Activated CD4-positive, alpha-beta T cell treated with anti-CD3 and anti-CD28 coated beads, Interleukin-2, amount 10 ng/mL, durations not matched to agents 7 days and 5 days (primary cell): ENCODE measurements at regions not wholly inside any gene's neighbourhood (a gene's known extent, or its start where the extent isn't known, plus 50 kb on each side); places are given as distances from the start of the nearest gene placed in this dataset.
"Not testable (repeated sequence)": the region's sequence is repeated elsewhere in the genome, so short reads cannot be mapped to it uniquely, and the experiment has no call there.

Experiments
- CTCF ChIA-PET: fragments of 350-600 bp; sonication (Branson Sonifier 250); formaldehyde crosslinking; loops from one replicate; lab custom pipeline; 2021; ENCODE audit warnings: antibody characterized with exemption; lab: Charles Lee
- POLR2A ChIA-PET: fragments of 350-600 bp; sonication (Branson Sonifier 250); formaldehyde crosslinking; loops from one replicate; lab custom pipeline; 2021; ENCODE audit warnings: antibody characterized with exemption; lab: Charles Lee
- DNase-seq: peaks from one replicate; pipeline ENCODE4 v3.0.0-alpha.2; 2020
- H3K27ac Mint-ChIP-seq: one replicate; pipeline ENCODE4 v1.8.0; 2021; ENCODE audit warnings: mild to moderate bottlenecking, moderate library complexity, mixed read lengths
- H3K27me3 Mint-ChIP-seq: one replicate; pipeline ENCODE4 v1.8.0; 2021; ENCODE audit warnings: mixed read lengths
- H3K36me3 Mint-ChIP-seq: one replicate; pipeline ENCODE4 v1.8.0; 2021; ENCODE audit warnings: low read depth, mixed read lengths
- H3K4me1 Mint-ChIP-seq: one replicate; pipeline ENCODE4 v1.8.0; 2021; ENCODE audit warnings: mixed read lengths
- H3K4me3 Mint-ChIP-seq: one replicate; pipeline ENCODE4 v1.8.0; 2021; ENCODE audit warnings: mild to moderate bottlenecking, moderate library complexity, mixed read lengths
- H3K9me3 Mint-ChIP-seq: one replicate; pipeline ENCODE4 v1.8.0; 2021; ENCODE audit warnings: mixed read lengths

DNA sequence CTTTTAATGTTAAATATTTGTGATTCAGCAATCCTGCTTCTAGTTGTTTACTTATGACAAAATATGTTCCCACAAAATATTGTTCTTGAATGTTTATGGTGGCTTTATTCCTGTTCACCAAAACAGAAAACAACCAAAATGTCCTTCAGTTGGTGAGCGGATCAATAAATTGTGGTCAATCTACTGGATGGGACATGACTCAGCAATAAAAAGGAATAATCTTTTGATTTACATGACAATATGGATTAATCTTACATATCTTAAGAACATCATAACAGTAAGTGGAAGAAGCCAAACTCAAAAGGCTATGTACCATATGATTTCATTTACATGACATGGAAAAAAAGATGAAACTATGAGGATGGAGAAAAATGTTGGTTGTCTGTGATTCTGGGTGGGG is 691.3 kb upstream of the GHITM start:
- POLR2A ChIA-PET, result no interaction called here
- Mint-ChIP-seq H3K27me3 (no peaks in the 10 kb centered on the region), H3K4me1 (no peaks in the 10 kb centered on the region), H3K27ac (no peak overlapping the region), H3K36me3 (no peaks in the 10 kb centered on the region), H3K4me3 (no peak overlapping the region), H3K9me3 (peaks cover 2% of the 10 kb centered on the region)
- CTCF ChIA-PET, result no interaction called here
- DNase-seq, result no peak

DNA sequence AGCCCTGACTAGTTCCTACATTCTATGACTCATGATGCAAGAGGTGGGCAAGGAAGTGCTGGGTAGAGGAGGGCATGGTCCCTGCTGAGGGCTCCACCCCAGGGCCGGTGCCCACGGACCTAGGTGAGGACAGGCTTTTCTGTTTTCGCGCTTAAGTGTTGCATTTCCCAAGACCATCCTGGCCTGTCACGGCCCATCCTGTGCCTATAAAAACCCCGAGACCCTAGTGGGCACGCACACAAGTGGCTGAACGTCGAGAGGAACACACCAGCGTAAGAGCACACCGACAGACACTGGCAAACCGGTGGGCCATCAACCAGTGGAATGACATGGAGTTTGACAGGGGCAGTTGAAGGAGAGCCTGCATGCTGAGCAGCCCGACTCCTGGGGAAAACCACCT is 680.7 kb upstream of the GHITM start:
- H3K36me3 Mint-ChIP-seq, result no peaks in the 10 kb centered on the region
- POLR2A ChIA-PET, result no interaction called here
- H3K27ac Mint-ChIP-seq, result no peak overlapping the region
- H3K27me3 Mint-ChIP-seq, result no peaks in the 10 kb centered on the region
- DNase-seq, result no peak
- CTCF ChIA-PET, result no interaction called here
- H3K4me1 Mint-ChIP-seq, result no peaks in the 10 kb centered on the region
- no peak overlapping the region for H3K4me3 Mint-ChIP-seq
- peaks cover under 1% of the 10 kb centered on the region for H3K9me3 Mint-ChIP-seq

DNA sequence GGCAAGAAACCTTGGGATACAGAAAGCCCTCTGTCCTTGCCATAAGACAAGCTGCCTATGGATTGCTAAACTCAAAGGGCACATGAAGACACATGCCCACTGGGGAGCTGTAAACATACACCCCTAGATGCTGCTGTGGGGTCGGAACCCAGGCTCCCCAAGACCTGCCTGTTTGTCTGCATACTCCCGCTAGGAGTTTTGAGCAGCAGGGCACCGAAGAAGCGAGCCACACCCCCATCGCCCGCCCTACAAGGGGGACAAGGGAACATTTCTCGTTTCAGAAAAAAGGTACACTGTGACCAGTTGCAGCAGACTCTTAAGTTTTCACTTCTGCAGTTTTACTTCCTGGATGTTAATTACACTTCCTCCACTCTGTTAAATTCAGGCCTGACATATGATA is 680.2 kb upstream of the GHITM start:
- Mint-ChIP-seq H3K27me3 (no peaks in the 10 kb centered on the region), H3K4me1 (no peaks in the 10 kb centered on the region), H3K4me3 (no peak overlapping the region), H3K9me3 (peaks cover 3% of the 10 kb centered on the region), H3K27ac (no peak overlapping the region), H3K36me3 (no peaks in the 10 kb centered on the region)
- no peak for DNase-seq
- POLR2A ChIA-PET, result no interaction called here
- CTCF ChIA-PET, result no interaction called here

DNA sequence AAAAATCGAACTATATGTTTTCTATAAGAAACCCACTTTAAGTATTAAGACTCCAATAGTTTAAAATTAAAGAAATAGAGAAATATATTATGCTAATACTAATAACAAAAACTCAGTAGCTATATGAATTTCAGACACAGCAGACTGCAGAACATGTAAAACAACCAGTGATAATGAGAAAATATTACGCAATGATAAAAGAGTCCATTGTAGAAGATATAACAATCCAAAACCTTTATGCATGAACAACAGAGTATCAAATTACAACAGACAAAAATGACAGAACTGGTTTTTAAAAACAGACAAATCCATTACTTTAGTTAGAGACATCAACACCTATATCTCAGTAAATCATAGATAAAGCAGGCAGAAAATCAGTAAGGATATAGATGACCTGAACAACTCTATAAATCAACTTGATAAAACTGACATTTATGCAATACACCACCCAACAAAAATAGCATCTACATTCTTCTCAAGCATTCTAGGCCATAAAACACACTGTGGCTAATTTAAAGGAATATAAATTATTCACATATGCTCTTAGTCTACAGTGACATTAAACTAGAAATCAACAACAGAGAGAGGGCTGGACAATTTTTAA is 669.5 kb upstream of the GHITM start:
- H3K27ac Mint-ChIP-seq, result no peak overlapping the region
- H3K4me3 Mint-ChIP-seq, result no peak overlapping the region
- H3K36me3 Mint-ChIP-seq, result no peaks in the 10 kb centered on the region
- CTCF ChIA-PET, result no interaction called here
- DNase-seq, result no peak
- no peaks in the 10 kb centered on the region for H3K27me3 Mint-ChIP-seq
- POLR2A ChIA-PET, result no interaction called here
- no peaks in the 10 kb centered on the region for H3K4me1 Mint-ChIP-seq
- peaks cover 2% of the 10 kb centered on the region for H3K9me3 Mint-ChIP-seq

DNA sequence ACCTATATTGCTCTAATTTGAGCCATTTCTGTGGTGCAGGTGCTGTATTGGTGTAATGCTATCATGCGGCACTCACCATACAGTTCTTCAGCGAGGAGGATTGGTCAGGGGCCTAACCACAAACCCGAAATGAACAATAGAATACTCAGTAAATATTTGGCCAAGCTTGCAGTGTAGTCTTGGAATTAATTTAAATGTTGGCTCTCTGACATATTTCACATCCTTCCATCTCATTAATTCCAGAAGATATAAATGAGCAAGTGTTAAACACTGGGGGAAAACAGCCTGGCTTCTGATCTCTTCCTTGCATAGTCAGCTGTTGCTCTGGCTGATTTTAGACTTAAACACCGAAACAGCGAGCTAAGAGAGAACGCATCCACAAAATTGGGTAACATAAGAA is 663.1 kb upstream of the GHITM start:
- Mint-ChIP-seq H3K9me3 (no peaks in the 10 kb centered on the region), H3K4me3 (no peak overlapping the region), H3K36me3 (no peaks in the 10 kb centered on the region), H3K27ac (no peak overlapping the region), H3K4me1 (no peaks in the 10 kb centered on the region), H3K27me3 (no peaks in the 10 kb centered on the region)
- no peak for DNase-seq
- ChIA-PET CTCF (no interaction called here), POLR2A (no interaction called here)

DNA sequence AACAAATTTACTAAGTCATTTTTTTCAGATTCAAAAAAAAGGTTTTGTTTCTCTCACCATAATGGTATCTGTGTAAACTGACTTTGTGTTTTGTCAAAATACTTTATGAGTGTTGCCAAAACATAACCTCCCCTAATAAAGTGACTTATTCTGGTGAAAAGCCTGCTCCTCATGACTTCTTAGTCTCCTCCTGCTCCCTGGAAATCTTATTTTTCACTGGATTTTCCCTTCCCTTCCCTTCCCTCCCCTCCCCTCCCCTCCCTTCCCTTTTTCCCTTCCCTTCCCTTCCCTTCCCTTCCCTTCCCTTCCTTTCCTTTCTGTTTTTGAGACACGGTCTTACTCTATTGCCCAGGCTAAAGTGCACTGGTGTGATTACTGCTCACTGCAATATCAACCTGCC is 650.1 kb upstream of the GHITM start:
- no peaks in the 10 kb centered on the region for H3K9me3 Mint-ChIP-seq
- H3K36me3 Mint-ChIP-seq, result no peaks in the 10 kb centered on the region
- H3K27ac Mint-ChIP-seq, result no peak overlapping the region
- ChIA-PET CTCF (no interaction called here), POLR2A (no interaction called here)
- H3K4me3 Mint-ChIP-seq, result no peak overlapping the region
- H3K4me1 Mint-ChIP-seq, result no peaks in the 10 kb centered on the region
- no peaks in the 10 kb centered on the region for H3K27me3 Mint-ChIP-seq
- no peak for DNase-seq

DNA sequence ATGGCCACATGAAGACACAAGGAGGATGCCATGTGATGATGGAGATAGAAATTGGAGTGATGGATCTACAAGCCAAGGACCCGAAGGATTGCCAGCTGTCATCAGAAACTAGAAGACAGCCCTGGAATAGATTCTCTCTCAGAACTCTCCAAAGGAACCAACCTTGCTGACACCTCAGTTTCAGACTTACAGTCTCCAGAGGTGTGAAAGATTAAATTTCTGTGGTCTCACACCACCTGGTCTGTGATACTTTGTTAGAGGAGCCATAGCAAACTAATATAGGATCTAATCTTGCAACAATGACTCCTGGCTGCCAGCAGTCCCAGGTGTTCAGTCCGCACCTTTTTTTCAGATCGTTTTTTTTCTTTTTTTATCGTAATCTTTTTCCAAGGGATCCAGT is 647.3 kb upstream of the GHITM start:
- Mint-ChIP-seq H3K4me3 (no peak overlapping the region), H3K4me1 (no peaks in the 10 kb centered on the region), H3K27me3 (no peaks in the 10 kb centered on the region), H3K9me3 (no peaks in the 10 kb centered on the region), H3K36me3 (no peaks in the 10 kb centered on the region), H3K27ac (no peak overlapping the region)
- ChIA-PET CTCF (no interaction called here), POLR2A (no interaction called here)
- DNase-seq, result no peak

DNA sequence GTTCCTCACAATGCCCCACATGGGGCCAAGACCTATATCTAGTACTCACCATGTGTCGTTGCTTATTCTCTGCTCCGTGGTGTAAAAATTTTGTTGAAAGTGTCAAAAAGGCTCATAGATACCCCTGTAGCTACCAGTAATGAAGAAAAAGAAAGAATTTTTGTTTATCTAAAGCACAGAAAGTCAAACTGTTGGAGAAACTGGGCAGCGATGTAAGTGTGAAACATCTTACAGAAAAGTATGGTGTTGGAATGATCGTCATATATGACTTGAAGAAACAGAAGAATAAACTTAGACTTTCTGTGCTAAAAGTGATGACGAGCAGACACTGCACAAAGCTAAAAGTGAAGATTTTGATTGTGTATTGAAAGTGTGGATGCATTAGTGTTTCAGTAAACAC is 626.6 kb upstream of the GHITM start:
- H3K4me1 Mint-ChIP-seq, result no peaks in the 10 kb centered on the region
- H3K4me3 Mint-ChIP-seq, result no peak overlapping the region
- DNase-seq, result no peak
- no peaks in the 10 kb centered on the region for H3K36me3 Mint-ChIP-seq
- ChIA-PET CTCF (no interaction called here), POLR2A (no interaction called here)
- no peak overlapping the region for H3K27ac Mint-ChIP-seq
- H3K9me3 Mint-ChIP-seq, result no peaks in the 10 kb centered on the region
- no peaks in the 10 kb centered on the region for H3K27me3 Mint-ChIP-seq

DNA sequence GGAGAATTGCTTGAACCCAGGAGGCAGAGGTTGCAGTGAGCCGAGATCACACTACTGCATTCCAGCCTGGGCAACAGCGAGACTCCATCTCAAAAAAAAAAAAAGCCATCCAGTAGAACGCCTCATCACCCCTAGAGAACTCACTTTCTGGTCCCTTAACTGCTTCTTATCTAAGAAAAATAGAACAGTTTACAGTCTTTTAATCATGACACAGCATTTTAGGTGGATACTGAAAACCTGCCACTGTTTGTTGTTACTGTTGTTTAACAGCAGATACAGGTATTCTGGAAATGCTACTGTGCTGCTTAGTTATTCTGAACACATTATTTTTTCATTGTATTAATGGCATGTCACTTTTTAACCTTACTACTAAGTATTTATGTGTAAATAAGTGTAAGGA is 624.3 kb upstream of the GHITM start:
- no peaks in the 10 kb centered on the region for H3K36me3 Mint-ChIP-seq
- no peaks in the 10 kb centered on the region for H3K27me3 Mint-ChIP-seq
- no peak overlapping the region for H3K4me3 Mint-ChIP-seq
- ChIA-PET POLR2A (no interaction called here), CTCF (no interaction called here)
- H3K9me3 Mint-ChIP-seq, result no peaks in the 10 kb centered on the region
- no peaks in the 10 kb centered on the region for H3K4me1 Mint-ChIP-seq
- DNase-seq, result no peak
- no peak overlapping the region for H3K27ac Mint-ChIP-seq

DNA sequence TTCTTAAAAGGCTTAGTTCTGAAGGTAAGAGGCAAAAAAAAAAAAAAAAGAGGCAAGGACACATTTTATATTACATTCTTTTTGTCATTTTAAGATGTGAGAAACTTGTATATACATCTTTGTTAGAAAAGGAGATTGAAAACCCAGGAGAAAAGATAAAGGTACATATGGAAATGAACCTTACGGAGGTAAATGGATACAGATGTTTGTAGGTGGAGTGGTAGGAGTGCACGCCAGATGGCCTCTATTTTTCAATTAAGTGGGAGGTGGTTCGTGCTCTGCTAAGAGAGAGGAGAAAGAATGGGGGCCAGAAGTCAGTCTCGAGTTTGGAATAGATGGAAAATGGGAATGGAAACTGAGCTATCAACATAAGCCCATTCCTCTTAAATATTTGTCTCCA is 622.5 kb upstream of the GHITM start:
- H3K4me1 Mint-ChIP-seq, result no peaks in the 10 kb centered on the region
- no peaks in the 10 kb centered on the region for H3K36me3 Mint-ChIP-seq
- no peaks in the 10 kb centered on the region for H3K9me3 Mint-ChIP-seq
- no peaks in the 10 kb centered on the region for H3K27me3 Mint-ChIP-seq
- no peak overlapping the region for H3K4me3 Mint-ChIP-seq
- ChIA-PET CTCF (no interaction called here), POLR2A (no interaction called here)
- H3K27ac Mint-ChIP-seq, result no peak overlapping the region
- DNase-seq, result no peak

DNA sequence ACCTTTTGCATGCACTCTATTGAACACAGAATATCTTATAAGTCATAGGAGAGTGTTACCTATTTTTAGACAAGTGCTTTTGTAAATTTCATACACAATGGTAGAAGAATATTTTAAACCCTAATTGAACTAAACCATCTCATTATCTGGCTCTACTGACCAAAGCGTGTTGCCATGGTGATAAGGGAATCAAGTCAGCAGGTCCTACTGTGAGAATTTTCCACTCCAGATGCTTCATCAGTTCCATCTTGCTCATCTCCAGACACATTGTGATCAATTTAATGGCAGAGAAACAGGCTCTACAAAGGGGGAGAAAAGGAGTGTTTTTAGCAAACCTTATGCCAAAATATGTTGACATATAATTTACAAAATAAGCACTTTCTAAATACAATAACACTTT is 621.9 kb upstream of the GHITM start:
- ChIA-PET CTCF (no interaction called here), POLR2A (no interaction called here)
- no peaks in the 10 kb centered on the region for H3K36me3 Mint-ChIP-seq
- DNase-seq, result no peak
- no peaks in the 10 kb centered on the region for H3K4me1 Mint-ChIP-seq
- no peaks in the 10 kb centered on the region for H3K27me3 Mint-ChIP-seq
- H3K4me3 Mint-ChIP-seq, result no peak overlapping the region
- H3K9me3 Mint-ChIP-seq, result no peaks in the 10 kb centered on the region
- H3K27ac Mint-ChIP-seq, result no peak overlapping the region

DNA sequence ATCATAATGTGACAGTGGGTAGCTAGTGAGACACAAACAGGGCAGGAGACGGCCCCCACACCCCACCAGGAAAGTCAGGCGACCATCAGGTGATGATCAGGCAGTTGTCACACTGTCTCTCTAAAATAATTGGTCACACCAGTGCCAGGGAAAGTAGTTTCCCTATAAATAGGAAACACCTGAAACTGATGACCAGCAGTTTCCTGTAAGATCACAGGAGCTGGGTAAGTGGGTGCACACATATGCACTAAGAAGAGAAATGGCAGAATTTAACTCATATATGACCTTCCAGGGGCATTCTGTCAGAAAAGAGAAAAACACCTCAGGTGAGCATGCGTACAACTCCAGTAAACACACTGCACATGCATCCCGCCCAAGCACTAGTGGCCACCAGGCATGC is 620.5 kb upstream of the GHITM start:
- Mint-ChIP-seq H3K27me3 (no peaks in the 10 kb centered on the region), H3K36me3 (no peaks in the 10 kb centered on the region), H3K4me1 (no peaks in the 10 kb centered on the region), H3K9me3 (no peaks in the 10 kb centered on the region), H3K27ac (no peak overlapping the region), H3K4me3 (no peak overlapping the region)
- no peak for DNase-seq
- CTCF ChIA-PET, result no interaction called here
- POLR2A ChIA-PET, result no interaction called here

DNA sequence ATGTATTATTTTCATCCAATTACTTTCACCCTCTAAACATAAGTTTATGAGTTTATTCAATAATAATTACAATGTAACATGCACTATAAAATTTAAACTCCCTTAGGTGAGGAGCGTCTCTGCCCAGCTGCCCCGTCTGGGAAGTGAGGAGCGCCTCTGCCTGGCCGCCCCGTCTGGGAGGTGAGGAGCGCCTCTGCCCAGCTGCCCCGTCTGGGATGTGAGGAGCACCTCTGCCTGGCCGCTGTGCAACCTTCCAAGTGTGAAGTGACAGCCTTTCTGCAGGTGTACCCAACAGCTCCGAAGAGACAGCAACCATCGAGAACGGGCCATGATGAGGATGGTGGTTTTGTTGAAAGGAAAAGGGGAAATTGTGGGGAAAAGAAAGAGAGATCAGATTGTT is 618.9 kb upstream of the GHITM start:
- H3K27me3 Mint-ChIP-seq, H3K4me1 Mint-ChIP-seq, H3K36me3 Mint-ChIP-seq, H3K9me3 Mint-ChIP-seq, POLR2A ChIA-PET, CTCF ChIA-PET, H3K27ac Mint-ChIP-seq, H3K4me3 Mint-ChIP-seq, DNase-seq: not testable (repeated sequence)

DNA sequence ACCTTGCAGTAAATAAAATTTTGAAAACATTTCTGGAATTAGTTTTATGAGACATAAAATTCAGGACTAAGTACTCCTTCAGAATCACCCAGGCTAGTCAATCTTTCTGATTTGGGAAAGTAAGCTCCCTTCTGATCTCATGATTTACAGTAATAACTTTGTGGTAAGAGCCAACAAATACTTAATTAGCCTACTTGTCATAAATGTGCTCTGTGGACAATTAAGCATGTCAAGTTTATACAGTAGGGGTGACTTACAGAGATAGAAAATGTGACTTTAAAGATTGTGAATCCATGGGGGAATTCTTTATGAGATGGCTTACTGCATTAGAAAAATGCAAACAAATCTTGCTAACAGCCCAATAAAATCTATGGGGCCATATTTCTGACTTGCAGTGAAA is 616.9 kb upstream of the GHITM start:
- no peaks in the 10 kb centered on the region for H3K36me3 Mint-ChIP-seq
- H3K9me3 Mint-ChIP-seq, result peaks cover 2% of the 10 kb centered on the region
- no peaks in the 10 kb centered on the region for H3K4me1 Mint-ChIP-seq
- POLR2A ChIA-PET, result no interaction called here
- H3K27ac Mint-ChIP-seq, result no peak overlapping the region
- no peak overlapping the region for H3K4me3 Mint-ChIP-seq
- H3K27me3 Mint-ChIP-seq, result no peaks in the 10 kb centered on the region
- DNase-seq, result no peak
- CTCF ChIA-PET, result no interaction called here
